Gastrocnemius medialis (tissue), 4 donors: ENCODE measurements at regions not wholly inside any gene's neighbourhood (a gene's known extent, or its start where the extent isn't known, plus 50 kb on each side); places are given as distances from the start of the nearest gene placed in this dataset.

Experiments
- ATAC-seq, 2 donors: fragments of 150-250 bp; one replicate each; pipeline ENCODE4 v1.9.1; 2016
- DNase-seq, 2 donors: peaks; one replicate each; pipeline ENCODE4 v3.0.0-alpha.2; 2019
- H3K27ac ChIP-seq, 4 donors: fragments of 200-600 bp; sonication (generic); 1 replicate in 1 of 4; 2 replicates in 3 of 4; pipeline ENCODE4 v1.5.1; 2016 to 2018; ENCODE audit warnings: mild to moderate bottlenecking in 2 of 4, moderate library complexity in 1 of 4
- H3K27me3 ChIP-seq, 3 donors: fragments of 200-600 bp; sonication (generic) in 2 of 3; 1 replicate in 1 of 3; 2 replicates in 2 of 3; pipeline versions ENCODE4 v1.5.1 to v1.6.0; 2016 to 2019; ENCODE audit warnings: mild to moderate bottlenecking in 1 of 3, moderate library complexity in 1 of 3
- H3K36me3 ChIP-seq, 2 donors: fragments of 200-600 bp; sonication (generic) in 1 of 2; one replicate each; pipeline ENCODE4 v1.5.1; 2017 to 2018
- H3K4me1 ChIP-seq, 2 donors: fragments of 200-600 bp; sonication (generic) in 1 of 2; one replicate each; pipeline ENCODE4 v1.5.1; 2016 to 2017; ENCODE audit warnings: mild to moderate bottlenecking in 2 of 2
- H3K4me3 ChIP-seq, 4 donors: fragments of 200-600 bp; sonication (generic) in 3 of 4; 1 replicate in 1 of 4; 2 replicates in 3 of 4; pipeline ENCODE4 v1.5.1; 2016 to 2019; ENCODE audit warnings: mild to moderate bottlenecking in 2 of 4
- H3K9me3 ChIP-seq, 3 donors: fragments of 200-600 bp; sonication (generic) in 2 of 3; 1 replicate in 1 of 3; 2 replicates in 2 of 3; pipeline ENCODE4 v1.5.1; 2016 to 2019
- CTCF ChIP-seq, 5 experiments: fragments of 450-650 bp in 3 of 5; fragments of 200-600 bp in 2 of 5; sonication (generic) in 2 of 5; IDR thresholded peaks in 4 of 5; conservative IDR thresholded peaks in 1 of 5; 1 replicate in 4 of 5; 2 replicates in 1 of 5; pipeline ENCODE4 v1.5.1; 2016 to 2019; ENCODE audit warnings: antibody characterized with exemption in 5 of 5, mild to moderate bottlenecking in 3 of 5, moderate library complexity in 3 of 5
- POLR2A ChIP-seq, 2 donors: fragments of 450-650 bp; IDR thresholded peaks; one replicate each; pipeline ENCODE4 v1.6.1; 2017; ENCODE audit warnings: antibody characterized with exemption in 2 of 2, mild to moderate bottlenecking in 2 of 2, moderate library complexity in 2 of 2
- in situ Hi-C, 4 donors: fragments of 200-750 bp; cut with MboI; loops; one replicate each; pipeline versions ENCODE4 v1.15.0 to v1.8.0; 2017; ENCODE audit warnings: low sequenced_read_pairs in 4 of 4
- intact Hi-C: fragments of 100-400 bp; cut with DNase I; formaldehyde crosslinking; loops from one replicate; pipeline ENCODE4 v1.15.1; 2023; ENCODE audit warnings: low total_unique reads

DNA sequence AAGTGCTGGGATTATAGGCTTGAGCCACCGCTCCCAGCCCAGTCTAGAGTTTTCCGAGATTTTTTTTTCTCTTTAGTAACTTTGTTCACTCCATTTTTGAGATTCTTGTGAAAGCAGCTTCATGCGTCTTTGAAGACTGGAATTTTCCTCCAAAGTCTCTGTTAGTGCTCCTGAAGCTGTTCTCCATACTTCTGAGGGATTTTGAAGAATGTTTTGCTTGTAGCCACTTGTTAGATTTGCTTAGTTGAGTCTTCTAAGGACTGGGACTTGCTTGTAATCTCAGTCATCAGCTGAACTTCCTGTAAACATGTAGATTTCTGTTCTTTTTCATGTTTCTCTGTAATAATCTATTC, 234.3 kb downstream of the MYCN start:
- no peak overlapping the region for H3K4me3 ChIP-seq
- in situ Hi-C loops: no loop called here
- intact Hi-C loops: no loop called here
- no peaks in the 10 kb centered on the region for H3K9me3 ChIP-seq
- no peaks in the 10 kb centered on the region for H3K36me3 ChIP-seq
- no peaks in the 10 kb centered on the region for H3K27me3 ChIP-seq
- H3K27ac ChIP-seq: no peak overlapping the region
- ATAC-seq: no peak
- TF ChIP-seq CTCF (IDR thresholded peaks at IDR 0.05 in 4 of 5, conservative IDR thresholded peaks at IDR 0.05 in 1 of 5): no peak
- no peak for TF ChIP-seq POLR2A (IDR thresholded peaks at IDR 0.05)
- DNase-seq: no peak
- H3K4me1 ChIP-seq: no peaks in the 10 kb centered on the region

GRCh38 chr2:16173893-16174692, 233.7 kb downstream of the MYCN start:
- no peaks in the 10 kb centered on the region for H3K27me3 ChIP-seq
- in situ Hi-C loops (no loop called here), intact Hi-C loops (no loop called here)
- H3K4me1 ChIP-seq: no peaks in the 10 kb centered on the region
- H3K9me3 ChIP-seq: no peaks in the 10 kb centered on the region
- H3K36me3 ChIP-seq: no peaks in the 10 kb centered on the region
- no peak overlapping the region for H3K27ac ChIP-seq
- no peak for ATAC-seq
- TF ChIP-seq POLR2A (IDR thresholded peaks at IDR 0.05): no peak
- no peak overlapping the region for H3K4me3 ChIP-seq
- no peak for DNase-seq

DNA sequence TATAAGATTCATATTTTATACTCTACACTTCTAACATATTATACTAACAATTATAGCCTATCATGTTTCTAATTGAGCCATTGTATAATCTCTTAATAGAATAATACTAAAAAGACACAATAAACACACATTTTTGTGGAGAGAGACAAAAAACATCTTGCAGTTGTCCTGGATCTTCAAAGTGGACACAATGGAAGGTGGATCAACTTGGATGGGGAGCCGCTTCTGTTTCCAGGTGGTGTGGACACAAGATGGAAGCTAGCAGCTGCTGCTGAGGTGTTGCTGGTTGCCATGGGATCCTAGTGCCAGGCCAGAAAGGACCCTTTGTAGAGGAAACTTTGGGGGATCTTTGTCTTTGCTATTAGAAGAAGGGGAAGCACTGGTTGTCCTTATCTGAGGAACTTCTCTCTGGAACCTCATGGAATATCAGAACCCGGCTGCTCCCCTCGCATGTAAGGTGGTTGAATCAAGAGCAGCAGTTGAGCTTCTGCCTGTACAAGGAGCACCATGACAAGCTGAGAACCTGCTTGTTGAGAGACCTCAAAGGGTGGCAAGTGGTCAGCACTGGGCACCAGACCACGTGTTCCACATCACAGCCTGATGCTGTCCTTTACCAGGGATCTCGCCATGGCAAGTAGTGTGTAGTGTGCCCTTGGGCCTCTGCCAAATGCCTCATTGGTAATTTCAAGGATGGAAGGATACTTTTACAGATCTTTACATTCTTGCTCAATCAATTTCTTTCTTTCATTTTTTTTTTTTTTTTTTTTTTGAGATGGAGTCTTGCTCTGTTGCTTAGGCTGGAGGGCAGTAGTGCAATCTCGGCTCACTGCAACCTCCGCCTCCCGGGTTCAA, 232.2 kb downstream of the MYCN start:
- DNase-seq (no peak), ATAC-seq (no peak)
- in situ Hi-C loops: no loop called here
- Histone ChIP-seq H3K36me3 (no peaks in the 10 kb centered on the region), H3K9me3 (no peaks in the 10 kb centered on the region), H3K4me1 (no peaks in the 10 kb centered on the region), H3K27ac (no peak overlapping the region), H3K27me3 (no peaks in the 10 kb centered on the region), H3K4me3 (no peak overlapping the region)
- intact Hi-C loops: no loop called here
- no peak for TF ChIP-seq POLR2A (IDR thresholded peaks at IDR 0.05)

GRCh38 chr2:16171425-16171920, 231.1 kb downstream of the MYCN start:
- TF ChIP-seq POLR2A (IDR thresholded peaks at IDR 0.05) (no peak), CTCF (IDR thresholded peaks at IDR 0.05 in 4 of 5, conservative IDR thresholded peaks at IDR 0.05 in 1 of 5) (no peak)
- DNase-seq: no peak
- Histone ChIP-seq H3K27me3 (no peaks in the 10 kb centered on the region), H3K36me3 (no peaks in the 10 kb centered on the region), H3K4me1 (no peaks in the 10 kb centered on the region), H3K9me3 (no peaks in the 10 kb centered on the region), H3K27ac (no peak overlapping the region), H3K4me3 (no peak overlapping the region)
- in situ Hi-C loops: no loop called here
- intact Hi-C loops: no loop called here
- no peak for ATAC-seq

- intact Hi-C loops (no loop called here), in situ Hi-C loops (no loop called here)
- TF ChIP-seq POLR2A (IDR thresholded peaks at IDR 0.05) (no peak), CTCF (IDR thresholded peaks at IDR 0.05 in 4 of 5, conservative IDR thresholded peaks at IDR 0.05 in 1 of 5) (no peak)
Observed at GRCh38 chr2:16170675-16171424, 230.5 kb downstream of the MYCN start.

More at GRCh38 chr2:16170675-16171424, 230.5 kb downstream of the MYCN start:
- Histone ChIP-seq H3K27ac (no peak overlapping the region), H3K36me3 (no peaks in the 10 kb centered on the region), H3K27me3 (no peaks in the 10 kb centered on the region), H3K9me3 (no peaks in the 10 kb centered on the region), H3K4me1 (no peaks in the 10 kb centered on the region), H3K4me3 (no peak overlapping the region)
- no peak for ATAC-seq
- no peak for DNase-seq
